Heart left ventricle (tissue), 16 donors: ENCODE measurements at regions not wholly inside any gene's neighbourhood (a gene's known extent, or its start where the extent isn't known, plus 50 kb on each side); places are given as distances from the start of the nearest gene placed in this dataset.
"Not testable (repeated sequence)": the region's sequence is repeated elsewhere in the genome, so short reads cannot be mapped to it uniquely, and the experiment has no call there.

Experiments
- ATAC-seq, 4 donors: fragments of 200-7000 bp; cut with Tn5 transposase; one replicate each; pipeline ENCODE4 v1.9.1; 2020 to 2022; ENCODE audit warnings: moderate library complexity in 4 of 4, mild to moderate bottlenecking in 3 of 4, moderate number of reproducible peaks in 1 of 4
- DNase-seq, 5 donors: peaks; one replicate each; pipeline ENCODE4 v3.0.0-alpha.2; 2020
- H3K27ac ChIP-seq, 12 donors: fragments of 200-600 bp; sonication (generic) in 4 of 12; one replicate each; pipeline versions ENCODE4 v1.5.0 to v1.8.0; 2016 to 2022; ENCODE audit warnings: mild to moderate bottlenecking in 2 of 12
- H3K27me3 ChIP-seq, 9 donors: fragments of 200-600 bp; sonication (generic) in 2 of 9; one replicate each; pipeline versions ENCODE4 v1.5.1 to v1.8.0; 2016 to 2022; ENCODE audit warnings: mild to moderate bottlenecking in 3 of 9
- H3K36me3 ChIP-seq, 9 donors: fragments of 200-600 bp; sonication (generic) in 2 of 9; one replicate each; pipeline versions ENCODE4 v1.5.0 to v1.8.0; 2018 to 2022; ENCODE audit warnings: mild to moderate bottlenecking in 2 of 9
- H3K4me1 ChIP-seq, 12 donors: fragments of 200-600 bp; sonication (generic) in 4 of 12; one replicate each; pipeline versions ENCODE4 v1.5.0 to v1.8.0; 2016 to 2022; ENCODE audit warnings: mild to moderate bottlenecking in 3 of 12
- H3K4me3 ChIP-seq, 12 donors: fragments of 200-600 bp; sonication (generic) in 4 of 12; one replicate each; pipeline versions ENCODE4 v1.5.0 to v1.8.0; 2017 to 2022; ENCODE audit warnings: mild to moderate bottlenecking in 9 of 12, moderate library complexity in 4 of 12
- H3K9me3 ChIP-seq, 12 donors: fragments of 200-600 bp; sonication (generic) in 4 of 12; one replicate each; pipeline versions ENCODE4 v1.5.0 to v1.8.0; 2016 to 2022; ENCODE audit warnings: mild to moderate bottlenecking in 1 of 12
- POLR2A ChIP-seq, 2 donors: fragments of 450-650 bp; IDR thresholded peaks; one replicate each; pipeline ENCODE4 v1.6.1; 2017; ENCODE audit warnings: antibody characterized with exemption in 2 of 2, mild to moderate bottlenecking in 2 of 2, moderate library complexity in 2 of 2
- WGBS, 4 donors: extraction: QIAGEN DNeasy Blood & Tissue Kit in 2 of 4; methylation state at CpG; one replicate each; pipeline versions ENCODE4 v1.1.5 to v1.1.7; 2013 to 2018; 5-methylcytosine and 5-hydroxymethylcytosine counted together
- intact Hi-C, 10 donors: fragments of 100-400 bp; cut with DNase I; formaldehyde crosslinking; loops; one replicate each; pipeline versions ENCODE4 v1.11.1 to v1.14.2; 2022
- TF ChIP-seq, protein P1 (sequence below), 12 donors: fragments of 200-600 bp; sonication (generic) in 4 of 12; IDR thresholded peaks; one replicate each; pipeline versions ENCODE4 v1.5.0 to v1.8.0; 2018 to 2022; ENCODE audit warnings: antibody characterized with exemption in 12 of 12, mild to moderate bottlenecking in 5 of 12
- donor health status: ischemic (EF 13 %, LVEDD 7.1; RV severe dilation, severe dysfunction).
- donor health status: healthy with polysubstance abuse.
- donor health status: DM: no; HTN: yes; CAD: no.
- donor health status: DM: no; HTN: no; CAD: no.
- donor health status: ischemic (EF 25% LVEDD 6.9; RV normal size, moderate dysfunction).
- donor health status: ischemic (EF 25% LVEDD 5.7; RV mildly dilated, moderate dysfunction).
- donor health status: healthy.
- donor health status: DM: yes; HTN: yes; CAD: no.
- donor health status: ischemic (EF 35%, LVEDD 5.7; RV mildly dilated, moderate dysfunction).
- donor health status: nonischemic (EF 11% LVEDD 7.7; RV severe dilation, severe dysfunction).
- donor health status: DM: yes; HTN: yes; CAD: no.
- donor health status: PGD.
- donor health status: ischemic (EF 29% LVEDD 5.4; RV normal size, mild dysfunction).
- donor health status: nonischemic (EF 23%, LVEDD 6.1; RV moderate dilation, normal function).

DNA sequence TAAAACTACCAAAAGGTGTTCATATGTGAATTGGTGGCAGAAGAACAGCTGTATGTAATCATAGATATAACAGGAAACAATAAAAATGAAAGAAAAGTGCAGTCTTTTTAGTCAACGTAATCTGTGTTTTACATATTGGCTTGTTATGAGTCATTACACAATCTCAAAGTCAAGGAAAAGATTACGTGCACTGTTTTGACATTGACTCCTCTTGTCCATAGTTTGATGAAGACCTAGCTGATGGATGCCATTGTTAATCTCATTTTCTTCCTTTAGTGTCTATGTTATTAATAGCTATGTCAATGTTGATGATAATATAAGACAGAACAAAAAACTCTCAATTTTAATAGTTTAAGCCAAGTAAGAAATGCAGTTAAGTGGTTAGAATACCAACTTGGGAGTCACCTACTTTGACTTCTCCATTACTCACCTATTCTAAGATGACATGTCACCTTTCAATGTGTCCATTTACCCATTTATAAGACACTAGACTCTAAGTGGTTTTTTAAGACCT, 84.5 kb upstream of the SAMSN1 start:
- TF ChIP-seq, protein P1, sequence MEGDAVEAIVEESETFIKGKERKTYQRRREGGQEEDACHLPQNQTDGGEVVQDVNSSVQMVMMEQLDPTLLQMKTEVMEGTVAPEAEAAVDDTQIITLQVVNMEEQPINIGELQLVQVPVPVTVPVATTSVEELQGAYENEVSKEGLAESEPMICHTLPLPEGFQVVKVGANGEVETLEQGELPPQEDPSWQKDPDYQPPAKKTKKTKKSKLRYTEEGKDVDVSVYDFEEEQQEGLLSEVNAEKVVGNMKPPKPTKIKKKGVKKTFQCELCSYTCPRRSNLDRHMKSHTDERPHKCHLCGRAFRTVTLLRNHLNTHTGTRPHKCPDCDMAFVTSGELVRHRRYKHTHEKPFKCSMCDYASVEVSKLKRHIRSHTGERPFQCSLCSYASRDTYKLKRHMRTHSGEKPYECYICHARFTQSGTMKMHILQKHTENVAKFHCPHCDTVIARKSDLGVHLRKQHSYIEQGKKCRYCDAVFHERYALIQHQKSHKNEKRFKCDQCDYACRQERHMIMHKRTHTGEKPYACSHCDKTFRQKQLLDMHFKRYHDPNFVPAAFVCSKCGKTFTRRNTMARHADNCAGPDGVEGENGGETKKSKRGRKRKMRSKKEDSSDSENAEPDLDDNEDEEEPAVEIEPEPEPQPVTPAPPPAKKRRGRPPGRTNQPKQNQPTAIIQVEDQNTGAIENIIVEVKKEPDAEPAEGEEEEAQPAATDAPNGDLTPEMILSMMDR (IDR thresholded peaks at IDR 0.05): no peak
- TF ChIP-seq POLR2A (IDR thresholded peaks at IDR 0.05): no peak
- WGBS, 4 donors: 44 to 55% (median 48%) methylated on average over 2 of the region's 2 CpGs
- Histone ChIP-seq H3K9me3 (peaks cover 0 to 4% (median 0%) of the 10 kb centered on the region in 12 donors), H3K27me3 (no peaks in the 10 kb centered on the region), H3K36me3 (no peaks in the 10 kb centered on the region), H3K27ac (no peak overlapping the region), H3K4me3 (no peak overlapping the region), H3K4me1 (no peaks in the 10 kb centered on the region)
- no peak for DNase-seq
- intact Hi-C loops: no loop called here
- ATAC-seq: no peak

GRCh38 chr21:14629461-14629860, 83.3 kb upstream of the SAMSN1 start:
- no peak for TF ChIP-seq POLR2A (IDR thresholded peaks at IDR 0.05)
- TF ChIP-seq, protein P1 (IDR thresholded peaks at IDR 0.05): no peak
- ATAC-seq (no peak), DNase-seq (no peak)
- no peak overlapping the region for H3K27ac ChIP-seq
- H3K27me3 ChIP-seq: no peaks in the 10 kb centered on the region
- H3K9me3 ChIP-seq: peaks cover 0 to 7% (median 0%) of the 10 kb centered on the region in 12 donors
- intact Hi-C loops: no loop called here
- no peaks in the 10 kb centered on the region for H3K36me3 ChIP-seq
- WGBS, 4 donors: 73 to 78% (median 77%) methylated on average over 5 of the region's 5 CpGs
- no peak overlapping the region for H3K4me3 ChIP-seq
- H3K4me1 ChIP-seq: no peaks in the 10 kb centered on the region

- H3K27me3 ChIP-seq, ATAC-seq, H3K4me1 ChIP-seq, intact Hi-C loops, H3K36me3 ChIP-seq, H3K27ac ChIP-seq, DNase-seq, H3K4me3 ChIP-seq: not testable (repeated sequence)
- H3K9me3 ChIP-seq: peaks cover 0 to 13% (median 0%) of the 10 kb centered on the region in 12 donors
- 72 to 82% (median 76%) methylated on average over 3 of the region's 3 CpGs for WGBS, 4 donors
Observed at GRCh38 chr21:14623079-14623478, 77.0 kb upstream of the SAMSN1 start.

- Histone ChIP-seq H3K27me3 (no peaks in the 10 kb centered on the region), H3K9me3 (peaks cover 0 to 13% (median 0%) of the 10 kb centered on the region in 12 donors), H3K27ac (no peak overlapping the region), H3K4me3 (no peak overlapping the region), H3K36me3 (no peaks in the 10 kb centered on the region), H3K4me1 (peaks cover 0 to 5% (median 0%) of the 10 kb centered on the region in 12 donors)
- WGBS, 4 donors: 28 to 80% (median 64%) methylated on average over 2 of the region's 2 CpGs
- TF ChIP-seq POLR2A (IDR thresholded peaks at IDR 0.05): no peak
- TF ChIP-seq, protein P1 (IDR thresholded peaks at IDR 0.05): no peak
- no peak for DNase-seq
- intact Hi-C loops: no loop called here
- no peak for ATAC-seq
Observed at GRCh38 chr21:14620152-14620551, 74.0 kb upstream of the SAMSN1 start.

DNA sequence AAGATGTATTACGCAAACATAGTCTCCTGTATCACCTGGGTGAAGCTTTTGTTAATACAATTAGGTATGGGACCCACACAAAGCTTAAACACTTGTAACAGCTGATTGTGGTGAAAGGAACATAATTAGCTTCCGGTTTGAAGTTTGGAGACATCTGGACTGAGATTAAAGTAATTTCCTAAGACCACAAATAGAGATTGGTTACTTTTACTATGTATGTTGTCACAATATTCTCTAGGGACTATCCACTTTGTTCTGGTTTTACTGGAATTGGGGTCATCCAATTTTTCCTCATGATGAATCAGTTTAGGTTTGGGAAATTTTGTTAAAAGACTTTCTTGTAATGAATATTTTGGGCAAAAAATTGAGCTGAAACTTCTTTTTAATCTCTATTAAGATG, 71.8 kb upstream of the SAMSN1 start:
- TF ChIP-seq, protein P1 (IDR thresholded peaks at IDR 0.05): no peak
- TF ChIP-seq POLR2A (IDR thresholded peaks at IDR 0.05): no peak
- WGBS, 4 donors: 67 to 78% (median 69%) methylated on average over 2 of the region's 2 CpGs

More for the DNA sequence above, 71.8 kb upstream of the SAMSN1 start:
- Histone ChIP-seq H3K36me3 (no peaks in the 10 kb centered on the region), H3K4me1 (peaks cover 0 to 5% (median 0%) of the 10 kb centered on the region in 12 donors), H3K27ac (no peak overlapping the region), H3K27me3 (no peaks in the 10 kb centered on the region), H3K9me3 (peaks cover 0 to 10% (median 0%) of the 10 kb centered on the region in 12 donors), H3K4me3 (no peak overlapping the region)
- ATAC-seq (peak in 1 of 4 donors; percentile 65), DNase-seq (no peak)
- intact Hi-C loops: no loop called here
